GM21528 (cell line): ENCODE measurements at regions not wholly inside any gene's neighbourhood (a gene's known extent, or its start where the extent isn't known, plus 50 kb on each side); places are given as distances from the start of the nearest gene placed in this dataset.

Source experiments
- ATAC-seq: cut with Tn5 transposase; IDR thresholded peaks from one replicate; pipeline ENCODE4 v1.9.1; 2021; ENCODE audit warnings: mild to moderate bottlenecking, moderate library complexity; ENCODE audit not compliant: unreplicated experiment, low FRiP score

- ATAC-seq = no peak
Observed at GRCh38 chr3:167898091-167898490, 162.6 kb downstream of the SERPINI1 start.

GRCh38 chr3:167895684-167896083 is 160.2 kb downstream of the SERPINI1 start:
- no peak for ATAC-seq

GRCh38 chr3:167895178-167895577 is 159.7 kb downstream of the SERPINI1 start:
- ATAC-seq = no peak

GRCh38 chr3:167892205-167892604 is 156.7 kb downstream of the SERPINI1 start:
- ATAC-seq = no peak

GRCh38 chr3:167887096-167887495 is 151.6 kb downstream of the SERPINI1 start:
- no peak for ATAC-seq

- ATAC-seq = no peak
Observed at GRCh38 chr3:167886690-167887089, 151.2 kb downstream of the SERPINI1 start.

GRCh38 chr3:167885277-167885676 is 149.8 kb downstream of the SERPINI1 start:
- no peak for ATAC-seq

GRCh38 chr3:167884481-167884880 is 149.0 kb downstream of the SERPINI1 start:
- no peak for ATAC-seq

GRCh38 chr3:167883452-167883851 is 147.9 kb downstream of the SERPINI1 start:
- ATAC-seq = no peak

GRCh38 chr3:167882057-167882667 is 146.6 kb downstream of the SERPINI1 start:
- peak; percentile 86 for ATAC-seq

GRCh38 chr3:167880183-167880582 is 144.7 kb downstream of the SERPINI1 start:
- no peak for ATAC-seq

- no peak for ATAC-seq
Observed at GRCh38 chr3:167876620-167877281, 141.2 kb downstream of the SERPINI1 start.
